GM19035 (cell line): ENCODE measurements at regions not wholly inside any gene's neighbourhood (a gene's known extent, or its start where the extent isn't known, plus 50 kb on each side); places are given as distances from the start of the nearest gene placed in this dataset.
"Not testable (repeated sequence)": the region's sequence is repeated elsewhere in the genome, so short reads cannot be mapped to it uniquely, and the experiment has no call there.

Experiments used
- ATAC-seq: cut with Tn5 transposase; IDR thresholded peaks from one replicate; pipeline ENCODE4 v1.9.1; 2021; ENCODE audit not compliant: unreplicated experiment

GRCh38 chr4:104330125-104330905 is 164.4 kb downstream of the CXXC4 start:
- ATAC-seq: no peak

GRCh38 chr4:104326991-104327694 is 167.6 kb downstream of the CXXC4 start:
- not testable (repeated sequence) for ATAC-seq

DNA sequence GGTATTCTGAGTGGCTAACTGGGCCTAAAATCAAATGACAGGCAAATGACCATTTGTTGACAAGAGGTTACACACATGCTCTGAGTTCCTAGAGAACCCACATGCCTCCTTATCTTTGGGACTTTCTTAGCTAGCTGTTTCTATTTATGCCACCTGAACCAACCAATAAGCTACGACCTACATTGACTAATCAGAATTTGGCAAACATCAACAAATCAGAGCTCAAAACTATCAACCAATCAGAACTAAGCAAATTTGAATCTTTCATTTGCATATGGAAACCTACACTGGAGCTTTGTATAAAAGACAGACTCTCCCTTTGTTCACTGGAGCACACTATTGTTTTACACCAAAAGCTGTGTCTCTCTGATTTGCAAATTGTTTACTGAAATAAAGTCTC is 192.0 kb downstream of the CXXC4 start:
- ATAC-seq: no peak

DNA sequence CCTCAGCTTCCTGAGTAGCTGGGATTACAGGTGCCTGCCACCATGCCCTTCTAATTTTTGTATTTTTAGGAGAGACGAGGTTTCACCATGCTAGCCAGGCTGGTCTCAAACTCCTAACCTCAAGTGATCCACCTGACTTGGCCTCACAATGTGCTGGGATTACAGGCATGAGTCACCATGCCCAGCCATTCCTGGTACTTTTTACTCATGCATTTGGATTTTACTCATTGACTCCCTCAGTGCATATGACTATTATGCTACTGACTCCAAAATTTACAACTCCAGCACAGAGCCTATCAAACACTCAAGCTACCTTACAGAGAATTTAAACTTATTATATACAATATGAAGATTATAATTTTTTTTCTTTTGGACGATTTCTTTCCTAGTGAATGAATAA is 199.9 kb downstream of the CXXC4 start:
- no peak for ATAC-seq

GRCh38 chr4:104286867-104287266 is 207.8 kb downstream of the CXXC4 start:
- no peak for ATAC-seq

DNA sequence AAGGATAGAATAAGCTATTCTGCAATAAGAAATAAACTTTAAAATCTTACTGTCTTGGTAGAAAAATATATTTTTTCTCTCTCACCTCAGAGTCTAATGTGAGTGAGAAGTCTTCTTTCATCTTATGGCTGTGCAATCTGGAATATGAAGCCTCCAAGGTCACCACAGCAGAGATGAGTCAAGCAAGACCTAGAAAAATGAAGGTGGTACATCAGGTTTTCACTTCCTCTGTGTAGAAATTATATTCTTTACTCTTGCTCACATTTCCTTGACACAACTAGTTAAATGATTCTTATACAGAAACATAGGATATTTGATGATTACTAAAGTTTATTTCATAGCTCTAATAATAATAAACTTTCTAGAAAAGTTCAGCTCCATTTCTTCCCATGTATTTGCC is 211.4 kb downstream of the CXXC4 start:
- ATAC-seq: no peak

- no peak for ATAC-seq
Observed at GRCh38 chr4:104279744-104280143, 214.9 kb downstream of the CXXC4 start.

- no peak for ATAC-seq
Observed at GRCh38 chr4:104272966-104273365, 221.7 kb downstream of the CXXC4 start.

DNA sequence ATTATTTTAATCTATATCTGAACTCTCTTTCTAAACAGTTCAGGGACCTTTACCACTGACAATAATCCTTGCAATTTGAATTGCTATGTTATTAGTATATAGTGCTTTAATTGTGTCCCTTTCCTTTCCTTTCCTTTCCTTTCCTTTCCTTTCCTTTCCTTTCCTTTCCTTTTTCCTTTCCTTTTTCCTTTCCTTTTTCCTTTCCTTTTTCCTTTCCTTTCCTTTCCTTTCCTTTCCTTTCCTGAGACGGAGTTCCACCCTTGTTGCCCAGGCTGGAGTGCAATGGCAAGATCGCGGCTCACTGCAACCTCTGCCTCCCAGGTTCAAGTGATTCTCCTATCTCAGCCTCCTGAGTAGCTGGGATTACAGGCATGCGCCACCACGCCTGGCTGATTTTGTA is 225.1 kb downstream of the CXXC4 start:
- ATAC-seq: not testable (repeated sequence)

GRCh38 chr4:104263100-104263499 is 231.6 kb downstream of the CXXC4 start:
- ATAC-seq: no peak

DNA sequence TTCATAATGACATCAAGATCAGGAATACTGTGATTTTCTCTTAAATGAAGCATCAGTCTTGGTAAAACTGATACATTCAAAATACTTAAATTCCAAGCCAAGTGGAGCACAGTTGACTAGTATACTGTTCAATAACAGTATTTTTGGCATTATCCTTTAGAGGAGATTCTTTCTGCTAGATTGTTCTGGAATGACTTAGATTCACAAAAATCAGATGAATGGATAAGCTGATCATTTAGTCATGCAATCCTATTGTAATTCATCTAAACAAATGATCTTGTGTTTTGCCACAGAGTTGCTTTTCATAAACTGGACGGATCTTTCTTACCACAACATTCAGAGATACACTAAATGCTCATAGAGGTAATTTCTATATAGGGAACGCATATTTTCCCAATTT is 232.0 kb downstream of the CXXC4 start:
- no peak for ATAC-seq

DNA sequence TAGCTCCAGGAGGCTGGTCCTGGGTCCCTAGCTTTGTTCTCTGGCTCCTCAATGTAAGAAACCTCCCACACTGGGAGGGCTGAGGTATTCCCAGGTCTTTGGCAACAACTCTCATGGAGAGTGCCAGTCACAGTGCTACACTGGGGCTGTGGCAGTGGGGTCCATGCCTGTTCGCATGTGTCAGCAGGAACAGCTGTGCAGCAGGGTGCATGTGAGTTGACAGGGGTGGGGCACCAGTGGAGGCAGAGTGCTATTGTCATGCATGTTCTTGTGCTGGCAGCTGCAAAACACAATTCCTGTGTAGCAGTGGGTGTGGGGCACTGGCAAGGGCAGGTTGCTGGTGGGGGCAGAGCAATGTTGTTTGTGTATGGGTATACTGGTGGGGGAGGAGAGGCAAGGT is 246.0 kb downstream of the CXXC4 start:
- no peak for ATAC-seq

- no peak for ATAC-seq
Observed at GRCh38 chr4:104235967-104236366, 258.7 kb downstream of the CXXC4 start.

DNA sequence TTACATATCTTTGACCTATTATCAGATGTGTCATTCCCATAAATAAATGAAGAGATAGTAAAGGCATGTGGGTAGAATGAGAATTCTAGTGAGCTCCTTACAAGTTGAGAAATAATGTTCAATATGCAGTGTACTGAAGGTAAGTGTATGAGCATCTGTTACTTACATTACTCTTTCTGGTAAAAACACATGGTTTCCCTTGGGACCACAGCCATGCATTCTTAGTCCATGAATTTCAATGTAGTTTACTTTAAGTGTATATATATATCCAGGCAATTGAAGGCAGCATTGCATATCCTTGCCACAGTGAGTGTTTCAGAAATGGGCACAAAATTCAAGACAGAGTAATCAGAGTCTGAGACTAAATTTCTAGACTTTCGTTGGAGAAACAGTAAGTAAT is 277.2 kb downstream of the CXXC4 start:
- ATAC-seq: no peak

GRCh38 chr4:104211657-104212056 is 283.0 kb downstream of the CXXC4 start:
- ATAC-seq: no peak

GRCh38 chr4:104210420-104210819 is 284.3 kb downstream of the CXXC4 start:
- ATAC-seq: no peak

- no peak for ATAC-seq
Observed at GRCh38 chr4:104206784-104207183, 287.9 kb downstream of the CXXC4 start.

DNA sequence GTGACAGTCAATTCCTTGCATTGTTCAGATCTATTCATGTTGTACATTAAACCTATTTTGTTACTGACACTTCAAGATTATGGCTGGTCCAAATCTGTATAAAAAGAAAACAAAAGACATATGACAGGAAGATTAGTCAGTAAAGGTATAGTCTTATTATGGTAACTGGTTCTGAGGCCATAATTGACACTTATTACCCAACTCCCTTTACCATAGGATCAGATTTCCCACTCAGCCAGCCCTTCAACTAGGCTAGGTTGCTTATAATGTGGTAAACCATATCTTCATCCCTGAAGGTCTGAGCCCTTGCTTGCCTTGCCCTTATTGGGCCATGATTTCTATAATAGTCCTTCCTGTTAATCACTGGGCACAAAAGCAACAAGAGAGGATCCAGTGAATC is 289.6 kb downstream of the CXXC4 start:
- ATAC-seq: no peak

DNA sequence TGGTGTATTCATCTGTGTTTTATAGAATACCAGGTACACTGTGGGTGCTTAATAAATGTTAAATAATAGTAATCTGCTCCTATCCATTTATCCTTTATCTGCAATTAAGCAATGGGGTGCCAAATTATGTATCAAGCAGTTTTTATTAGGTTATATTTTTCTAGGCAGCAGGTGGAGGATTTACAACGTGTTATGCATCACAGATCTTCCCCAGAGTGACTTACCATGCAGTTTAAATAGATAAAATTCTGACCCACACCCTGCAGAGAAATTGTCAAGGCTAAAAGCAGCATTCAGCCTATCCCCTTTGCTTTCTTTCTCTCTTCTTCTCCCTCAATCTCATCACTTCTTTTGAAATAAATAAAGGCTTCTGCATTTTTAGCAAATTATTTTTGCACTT is 306.4 kb downstream of the CXXC4 start:
- ATAC-seq: no peak

- ATAC-seq: no peak
Observed at GRCh38 chr4:104169437-104169836, 325.3 kb downstream of the CXXC4 start.

- no peak for ATAC-seq
Observed at GRCh38 chr4:104166749-104167148, 327.9 kb downstream of the CXXC4 start.

DNA sequence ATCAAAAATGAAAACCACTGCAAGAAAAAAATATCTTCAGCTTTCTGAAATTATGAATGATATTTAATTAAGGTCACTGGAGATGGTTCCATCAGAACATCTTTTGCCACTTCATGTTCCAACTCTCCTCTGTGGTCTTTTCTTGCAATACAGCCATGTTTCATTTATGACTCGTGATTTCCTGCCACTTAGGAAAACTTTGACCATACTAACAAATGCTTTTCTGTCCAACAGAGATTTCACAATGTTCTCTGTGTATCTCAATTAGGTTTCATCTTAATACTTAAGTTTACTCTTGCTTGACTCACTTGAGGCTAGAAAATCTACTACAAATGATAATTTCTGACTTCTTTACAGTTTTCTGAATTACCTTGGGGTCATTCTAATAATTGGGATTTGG is 330.9 kb downstream of the CXXC4 start:
- ATAC-seq: no peak

GRCh38 chr4:104146048-104146447 is 348.6 kb downstream of the CXXC4 start:
- ATAC-seq: no peak
